Effector memory CD4-positive, alpha-beta T cell (primary cell): ENCODE measurements at regions not wholly inside any gene's neighbourhood (a gene's known extent, or its start where the extent isn't known, plus 50 kb on each side); places are given as distances from the start of the nearest gene placed in this dataset.
"Not testable (repeated sequence)": the region's sequence is repeated elsewhere in the genome, so short reads cannot be mapped to it uniquely, and the experiment has no call there.

Experiments
- DNase-seq, 3 donors: peaks; one replicate each; pipeline ENCODE4 v3.0.0-alpha.2; 2020
- H3K27ac ChIP-seq: 2 replicates; pipeline ENCODE4 v1.7.0; 2013; ENCODE audit warnings: mild to moderate bottlenecking, low read length, moderate library complexity; ENCODE audit not compliant: insufficient read depth, poor library complexity, severe bottlenecking
- H3K27me3 ChIP-seq: replicated peaks from 2 replicates; pipeline ENCODE4 v1.7.0; 2013; ENCODE audit warnings: mild to moderate bottlenecking, low read length; ENCODE audit not compliant: insufficient read depth, control insufficient read depth, poor library complexity, severe bottlenecking
- H3K36me3 ChIP-seq: 2 replicates; pipeline ENCODE4 v1.7.0; 2013; ENCODE audit warnings: mild to moderate bottlenecking, low read length, moderate library complexity; ENCODE audit not compliant: control insufficient read depth, insufficient read depth
- H3K4me1 ChIP-seq: 2 replicates; pipeline ENCODE4 v1.7.0; 2013; ENCODE audit warnings: low read length, mild to moderate bottlenecking; ENCODE audit not compliant: control insufficient read depth, insufficient read depth, poor library complexity, severe bottlenecking
- H3K4me3 ChIP-seq: 2 replicates; pipeline ENCODE4 v1.7.0; 2013; ENCODE audit warnings: low read length, low read depth, mild to moderate bottlenecking; ENCODE audit not compliant: insufficient read depth, poor library complexity, severe bottlenecking
- H3K9me3 ChIP-seq: 2 replicates; pipeline ENCODE4 v1.7.0; 2013; ENCODE audit warnings: mild to moderate bottlenecking, low read length, moderate library complexity; ENCODE audit not compliant: control insufficient read depth

- Histone ChIP-seq H3K36me3 (no peaks in the 10 kb centered on the region), H3K4me3 (no peak overlapping the region), H3K27ac (no peak overlapping the region), H3K4me1 (no peaks in the 10 kb centered on the region), H3K27me3 (no peaks in the 10 kb centered on the region), H3K9me3 (no peaks in the 10 kb centered on the region)
- no peak for DNase-seq
These were observed 290.4 kb upstream of the DYNLRB2 start for GRCh38 chr16:80250381-80250780.

- not testable (repeated sequence) for H3K4me1 ChIP-seq, H3K27ac ChIP-seq, DNase-seq, H3K4me3 ChIP-seq, H3K36me3 ChIP-seq, H3K27me3 ChIP-seq, H3K9me3 ChIP-seq
These were observed 297.5 kb upstream of the DYNLRB2 start for GRCh38 chr16:80243303-80243702.

- not testable (repeated sequence) for H3K4me3 ChIP-seq, H3K27ac ChIP-seq, H3K36me3 ChIP-seq, DNase-seq, H3K9me3 ChIP-seq, H3K4me1 ChIP-seq, H3K27me3 ChIP-seq
These were observed 298.5 kb upstream of the DYNLRB2 start for GRCh38 chr16:80242279-80242678.

- Histone ChIP-seq H3K27me3 (no peaks in the 10 kb centered on the region), H3K9me3 (no peaks in the 10 kb centered on the region), H3K27ac (no peak overlapping the region), H3K4me3 (no peak overlapping the region), H3K36me3 (no peaks in the 10 kb centered on the region), H3K4me1 (no peaks in the 10 kb centered on the region)
- no peak for DNase-seq
These were observed 307.5 kb upstream of the DYNLRB2 start for GRCh38 chr16:80233097-80233835.

GRCh38 chr16:80231888-80232287, 308.9 kb upstream of the DYNLRB2 start:
- Histone ChIP-seq H3K36me3 (no peaks in the 10 kb centered on the region), H3K4me1 (no peaks in the 10 kb centered on the region), H3K9me3 (no peaks in the 10 kb centered on the region), H3K4me3 (no peak overlapping the region), H3K27ac (no peak overlapping the region), H3K27me3 (no peaks in the 10 kb centered on the region)
- DNase-seq = no peak

GRCh38 chr16:80231121-80231520, 309.7 kb upstream of the DYNLRB2 start:
- Histone ChIP-seq H3K27ac (no peak overlapping the region), H3K27me3 (no peaks in the 10 kb centered on the region), H3K4me3 (no peak overlapping the region), H3K4me1 (no peaks in the 10 kb centered on the region), H3K36me3 (no peaks in the 10 kb centered on the region), H3K9me3 (no peaks in the 10 kb centered on the region)
- DNase-seq = no peak

GRCh38 chr16:80230328-80231120, 310.3 kb upstream of the DYNLRB2 start:
- no peak for DNase-seq
- H3K27ac ChIP-seq = no peak overlapping the region

GRCh38 chr16:80226499-80226898, 314.3 kb upstream of the DYNLRB2 start:
- Histone ChIP-seq H3K4me3 (no peak overlapping the region), H3K36me3 (no peaks in the 10 kb centered on the region), H3K4me1 (no peaks in the 10 kb centered on the region), H3K27ac (no peak overlapping the region), H3K9me3 (no peaks in the 10 kb centered on the region), H3K27me3 (no peaks in the 10 kb centered on the region)
- no peak for DNase-seq

More at GRCh38 chr16:80230328-80231120, 310.3 kb upstream of the DYNLRB2 start:
- no peaks in the 10 kb centered on the region for H3K4me1 ChIP-seq
- no peaks in the 10 kb centered on the region for H3K27me3 ChIP-seq
- no peaks in the 10 kb centered on the region for H3K36me3 ChIP-seq
- no peaks in the 10 kb centered on the region for H3K9me3 ChIP-seq
- no peak overlapping the region for H3K4me3 ChIP-seq

GRCh38 chr16:80210787-80211186, 330.0 kb upstream of the DYNLRB2 start:
- Histone ChIP-seq H3K27ac (no peak overlapping the region), H3K4me3 (no peak overlapping the region), H3K9me3 (no peaks in the 10 kb centered on the region), H3K27me3 (no peaks in the 10 kb centered on the region), H3K4me1 (no peaks in the 10 kb centered on the region), H3K36me3 (no peaks in the 10 kb centered on the region)
- no peak for DNase-seq

- DNase-seq = no peak
- H3K36me3 ChIP-seq = no peaks in the 10 kb centered on the region
- no peaks in the 10 kb centered on the region for H3K27me3 ChIP-seq
- no peak overlapping the region for H3K4me3 ChIP-seq
- H3K27ac ChIP-seq = no peak overlapping the region
- H3K9me3 ChIP-seq = no peaks in the 10 kb centered on the region
- no peaks in the 10 kb centered on the region for H3K4me1 ChIP-seq
These were observed 332.1 kb upstream of the DYNLRB2 start for GRCh38 chr16:80208743-80209142.
